ENCODE measurements at regions not wholly inside any gene's neighbourhood (a gene's known extent, or its start where the extent isn't known, plus 50 kb on each side); places are given as distances from the start of the nearest gene placed in this dataset.

DNA sequence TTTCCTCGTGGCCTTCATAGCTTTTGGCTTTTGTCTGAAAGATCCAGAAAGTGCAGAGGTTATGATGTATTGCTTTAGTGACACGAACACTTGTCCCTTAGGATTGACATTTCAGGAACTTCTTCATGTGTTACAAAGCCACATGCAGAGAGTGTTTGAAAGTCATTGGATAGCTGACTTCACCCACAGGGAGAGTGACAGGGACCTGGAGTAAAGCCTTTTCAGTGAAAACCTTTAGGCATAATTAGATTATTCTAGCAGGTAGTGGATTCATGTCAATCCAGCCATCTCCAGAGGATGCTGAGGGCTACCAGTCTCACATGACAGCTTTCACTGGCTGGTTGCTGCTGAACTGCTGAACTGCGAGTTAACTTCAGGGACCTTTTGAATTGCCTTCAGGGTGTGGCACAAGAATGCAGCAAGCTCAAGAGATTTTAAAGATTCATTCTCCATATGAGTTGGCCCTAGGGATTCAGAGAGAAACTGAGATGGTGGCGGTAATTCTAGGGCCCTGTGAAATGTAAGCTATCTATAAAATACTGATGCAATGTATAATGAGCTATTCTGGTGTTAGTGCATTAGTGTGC, 267.0 kb upstream of the GOLIM4 start:
- no peaks in the 10 kb centered on the region for H4K20me1 ChIP-seq (ENCODE audit: insufficient read depth, low read length)
- TF ChIP-seq, protein P1, sequence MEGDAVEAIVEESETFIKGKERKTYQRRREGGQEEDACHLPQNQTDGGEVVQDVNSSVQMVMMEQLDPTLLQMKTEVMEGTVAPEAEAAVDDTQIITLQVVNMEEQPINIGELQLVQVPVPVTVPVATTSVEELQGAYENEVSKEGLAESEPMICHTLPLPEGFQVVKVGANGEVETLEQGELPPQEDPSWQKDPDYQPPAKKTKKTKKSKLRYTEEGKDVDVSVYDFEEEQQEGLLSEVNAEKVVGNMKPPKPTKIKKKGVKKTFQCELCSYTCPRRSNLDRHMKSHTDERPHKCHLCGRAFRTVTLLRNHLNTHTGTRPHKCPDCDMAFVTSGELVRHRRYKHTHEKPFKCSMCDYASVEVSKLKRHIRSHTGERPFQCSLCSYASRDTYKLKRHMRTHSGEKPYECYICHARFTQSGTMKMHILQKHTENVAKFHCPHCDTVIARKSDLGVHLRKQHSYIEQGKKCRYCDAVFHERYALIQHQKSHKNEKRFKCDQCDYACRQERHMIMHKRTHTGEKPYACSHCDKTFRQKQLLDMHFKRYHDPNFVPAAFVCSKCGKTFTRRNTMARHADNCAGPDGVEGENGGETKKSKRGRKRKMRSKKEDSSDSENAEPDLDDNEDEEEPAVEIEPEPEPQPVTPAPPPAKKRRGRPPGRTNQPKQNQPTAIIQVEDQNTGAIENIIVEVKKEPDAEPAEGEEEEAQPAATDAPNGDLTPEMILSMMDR (IDR thresholded peaks at IDR 0.05; ENCODE audit: borderline replicate concordance, extremely low read depth, low read length, poor library complexity, severe bottlenecking), result no peak
- TF ChIP-seq EZH2 (IDR thresholded peaks at IDR 0.05; ENCODE audit: borderline replicate concordance, low read depth, low read length, severe bottlenecking), result no peak
- no peak overlapping the region for H3K4me2 ChIP-seq (ENCODE audit: insufficient read depth, low read length)
- H2AFZ ChIP-seq (ENCODE audit: low read depth, low read length), result no peak overlapping the region
- ATAC-seq (ENCODE audit: insufficient read depth, low read depth) (no peak), DNase-seq (no peak)
- no peaks in the 10 kb centered on the region for H3K4me1 ChIP-seq (ENCODE audit: insufficient read depth, low read length)
- no peak overlapping the region for H3K27ac ChIP-seq (ENCODE audit: low read length)
- H3K9me3 ChIP-seq (ENCODE audit: insufficient read depth, low read length, severe bottlenecking), result no peaks in the 10 kb centered on the region
- H3K79me2 ChIP-seq (ENCODE audit: insufficient read depth, low read length), result no peaks in the 10 kb centered on the region
- H3K9ac ChIP-seq (ENCODE audit: low read depth, low read length), result no peak overlapping the region
- no peaks in the 10 kb centered on the region for H3K36me3 ChIP-seq (ENCODE audit: insufficient read depth, low read length)
- H3K4me3 ChIP-seq (ENCODE audit: low read depth in 1 of 2, low read length in 2 of 2), result no peak overlapping the region
- no peaks in the 10 kb centered on the region for H3K27me3 ChIP-seq (ENCODE audit: insufficient read depth, low read length, poor library complexity)

DNA sequence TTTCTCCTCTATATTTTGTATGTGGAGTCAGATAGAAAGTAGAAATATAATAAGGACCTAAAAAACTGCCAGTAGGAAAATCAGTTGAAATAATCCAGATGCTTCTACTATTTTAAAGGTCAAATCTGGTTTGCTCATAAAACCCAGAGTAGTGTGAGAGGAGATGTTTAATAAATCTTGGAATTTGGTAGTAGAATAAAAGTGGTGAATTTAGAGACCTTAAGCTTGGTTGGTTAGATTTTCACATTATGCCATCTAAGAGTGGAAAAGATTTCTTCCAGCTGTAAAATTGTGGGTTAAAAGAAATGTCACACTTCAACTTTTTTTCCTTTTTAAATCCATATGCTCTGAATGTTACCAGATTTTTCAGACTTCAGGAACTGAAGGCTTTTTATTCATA, 266.4 kb upstream of the GOLIM4 start:
- no peak for ATAC-seq (ENCODE audit: insufficient read depth, low read depth)
- no peaks in the 10 kb centered on the region for H3K79me2 ChIP-seq (ENCODE audit: insufficient read depth, low read length)
- H3K9me3 ChIP-seq (ENCODE audit: insufficient read depth, low read length, severe bottlenecking), result no peaks in the 10 kb centered on the region
- DNase-seq, result no peak
- H3K27ac ChIP-seq (ENCODE audit: low read length), result no peak overlapping the region
- no peak overlapping the region for H3K4me2 ChIP-seq (ENCODE audit: insufficient read depth, low read length)
- TF ChIP-seq, protein P1 (IDR thresholded peaks at IDR 0.05; ENCODE audit: borderline replicate concordance, extremely low read depth, low read length, poor library complexity, severe bottlenecking), result no peak
- no peak for TF ChIP-seq EZH2 (IDR thresholded peaks at IDR 0.05; ENCODE audit: borderline replicate concordance, low read depth, low read length, severe bottlenecking)
- no peak overlapping the region for H2AFZ ChIP-seq (ENCODE audit: low read depth, low read length)
- H3K27me3 ChIP-seq (ENCODE audit: insufficient read depth, low read length, poor library complexity), result no peaks in the 10 kb centered on the region
- no peaks in the 10 kb centered on the region for H4K20me1 ChIP-seq (ENCODE audit: insufficient read depth, low read length)
- H3K4me3 ChIP-seq (ENCODE audit: low read depth in 1 of 2, low read length in 2 of 2), result no peak overlapping the region
- H3K4me1 ChIP-seq (ENCODE audit: insufficient read depth, low read length), result no peaks in the 10 kb centered on the region
- H3K36me3 ChIP-seq (ENCODE audit: insufficient read depth, low read length), result no peaks in the 10 kb centered on the region
- no peak overlapping the region for H3K9ac ChIP-seq (ENCODE audit: low read depth, low read length)

DNA sequence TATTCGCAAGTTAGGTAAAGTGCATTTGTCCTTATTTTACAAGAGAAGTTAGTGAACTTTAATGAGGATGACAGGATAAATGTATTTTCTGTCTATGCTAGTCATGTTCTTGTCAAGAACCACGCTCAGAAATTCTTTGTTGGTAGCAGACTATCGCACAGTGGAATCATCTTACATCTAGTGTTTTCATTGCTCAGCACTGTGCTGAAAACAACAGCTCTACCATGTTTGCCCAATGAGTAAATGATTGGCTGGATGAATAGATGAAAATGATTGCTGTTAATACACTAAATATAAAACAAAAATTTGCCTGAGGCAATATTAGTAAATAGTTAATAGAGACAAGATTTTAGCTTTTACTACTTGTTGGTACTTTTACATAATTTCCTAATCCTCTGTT, 265.3 kb upstream of the GOLIM4 start:
- Histone ChIP-seq H3K4me2 (ENCODE audit: insufficient read depth, low read length) (no peak overlapping the region), H3K9ac (ENCODE audit: low read depth, low read length) (no peak overlapping the region), H3K4me1 (ENCODE audit: insufficient read depth, low read length) (no peaks in the 10 kb centered on the region), H2AFZ (ENCODE audit: low read depth, low read length) (no peak overlapping the region), H3K4me3 (ENCODE audit: low read depth in 1 of 2, low read length in 2 of 2) (no peak overlapping the region), H3K27me3 (ENCODE audit: insufficient read depth, low read length, poor library complexity) (no peaks in the 10 kb centered on the region), H3K27ac (ENCODE audit: low read length) (no peak overlapping the region), H3K9me3 (ENCODE audit: insufficient read depth, low read length, severe bottlenecking) (no peaks in the 10 kb centered on the region), H3K36me3 (ENCODE audit: insufficient read depth, low read length) (no peaks in the 10 kb centered on the region), H4K20me1 (ENCODE audit: insufficient read depth, low read length) (no peaks in the 10 kb centered on the region), H3K79me2 (ENCODE audit: insufficient read depth, low read length) (no peaks in the 10 kb centered on the region)
- no peak for TF ChIP-seq EZH2 (IDR thresholded peaks at IDR 0.05; ENCODE audit: borderline replicate concordance, low read depth, low read length, severe bottlenecking)
- TF ChIP-seq, protein P1 (IDR thresholded peaks at IDR 0.05; ENCODE audit: borderline replicate concordance, extremely low read depth, low read length, poor library complexity, severe bottlenecking), result no peak
- DNase-seq, result no peak
- ATAC-seq (ENCODE audit: insufficient read depth, low read depth), result no peak
